ENCODE measurements at regions not wholly inside any gene's neighbourhood (a gene's known extent, or its start where the extent isn't known, plus 50 kb on each side); places are given as distances from the start of the nearest gene placed in this dataset.

GRCh38 chr6:151677404-151677803, 130.1 kb upstream of the ESR1 start:
- TF ChIP-seq EP300 (IDR thresholded peaks at IDR 0.05; ENCODE audit: borderline replicate concordance in 1 of 2, low read depth in 1 of 2, low read length in 1 of 2) (no peak), TAF1 (IDR thresholded peaks at IDR 0.05; ENCODE audit: borderline replicate concordance, low read depth, low read length) (no peak), TEAD4 (IDR thresholded peaks at IDR 0.05; ENCODE audit: borderline replicate concordance, insufficient read depth) (no peak), USF1 (IDR thresholded peaks at IDR 0.05; ENCODE audit: borderline replicate concordance, low read depth) (no peak), MAX (IDR thresholded peaks at IDR 0.05; ENCODE audit: low read depth) (no peak), RXRA (IDR thresholded peaks at IDR 0.05; ENCODE audit: borderline replicate concordance, low read depth) (no peak), EZH2phosphoT487 (IDR thresholded peaks at IDR 0.05; ENCODE audit: borderline replicate concordance, low read depth) (no peak), NFIC (IDR thresholded peaks at IDR 0.05; ENCODE audit: borderline replicate concordance) (no peak), IRF3 (IDR thresholded peaks at IDR 0.05; ENCODE audit: low read depth, low read length) (no peak)
- 31% methylated on average over 6 of the region's 6 CpGs for WGBS (ENCODE audit: low lambda C conversion rate)
- Histone ChIP-seq H3K27me3 (ENCODE audit: insufficient read depth) (no peaks in the 10 kb centered on the region; the same call in 1 of the 2 replicates), H3K4me1 (ENCODE audit: control insufficient read depth in 1 of 2, insufficient read depth in 2 of 2, low read depth in 1 of 2, low read length in 1 of 2) (no peaks in the 10 kb centered on the region), H3K4me3 (ENCODE audit: low read depth in 2 of 2, low read length in 1 of 2) (no peak overlapping the region), H3K27ac (ENCODE audit: low read depth in 2 of 2, low read length in 1 of 2) (no peak overlapping the region), H3K4me2 (no peak overlapping the region), H3K9me2 (no peaks in the 10 kb centered on the region), H3K9me3 (no peaks in the 10 kb centered on the region), H4K20me1 (ENCODE audit: insufficient read depth) (no peaks in the 10 kb centered on the region), H3K79me2 (ENCODE audit: insufficient read depth) (no peaks in the 10 kb centered on the region), H3F3A (replicated peaks; ENCODE audit: insufficient read depth) (no peaks in the 10 kb centered on the region), H2AFZ (ENCODE audit: low read depth) (no peak overlapping the region), H3K36me3 (replicated peaks in 1 of 2; ENCODE audit: control insufficient read depth in 1 of 2, insufficient read depth in 2 of 2, low read length in 1 of 2) (no peaks in the 10 kb centered on the region), H3K9ac (no peak overlapping the region)
- ChIA-PET POLR2A (no interaction called here), CTCF (interaction anchor here (2.2 kb wide), 1 partner anchor 12 kb away, joined by 8 read pairs; no protein-coding TSS in a partner anchor)
- no peak for DNase-seq

GRCh38 chr6:151679081-151679480, 128.4 kb upstream of the ESR1 start:
- Histone ChIP-seq H3K9me2 (no peaks in the 10 kb centered on the region), H3K9me3 (no peaks in the 10 kb centered on the region), H3K36me3 (replicated peaks in 1 of 2; ENCODE audit: control insufficient read depth in 1 of 2, insufficient read depth in 2 of 2, low read length in 1 of 2) (no peaks in the 10 kb centered on the region), H3K27me3 (ENCODE audit: insufficient read depth) (no peaks in the 10 kb centered on the region; the same call in 1 of the 2 replicates), H2AFZ (ENCODE audit: low read depth) (no peak overlapping the region), H3K27ac (ENCODE audit: low read depth in 2 of 2, low read length in 1 of 2) (no peak overlapping the region), H3K4me3 (ENCODE audit: low read depth in 2 of 2, low read length in 1 of 2) (no peak overlapping the region), H4K20me1 (ENCODE audit: insufficient read depth) (no peaks in the 10 kb centered on the region), H3F3A (replicated peaks; ENCODE audit: insufficient read depth) (no peaks in the 10 kb centered on the region), H3K9ac (no peak overlapping the region), H3K4me1 (ENCODE audit: control insufficient read depth in 1 of 2, insufficient read depth in 2 of 2, low read depth in 1 of 2, low read length in 1 of 2) (no peaks in the 10 kb centered on the region), H3K79me2 (ENCODE audit: insufficient read depth) (no peaks in the 10 kb centered on the region), H3K4me2 (no peak overlapping the region)
- DNase-seq = no peak
- POLR2A ChIA-PET = no interaction called here
- 78% methylated on average over 9 of the region's 9 CpGs for WGBS (ENCODE audit: low lambda C conversion rate)
- CTCF ChIA-PET = interaction anchor here (1.2 kb wide), 1 partner anchor 589 kb away, joined by 3 read pairs; no protein-coding TSS in a partner anchor
- no peak for TF ChIP-seq NRF1 (IDR thresholded peaks at IDR 0.05; ENCODE audit: low read depth, low read length)
- no peak for TF ChIP-seq SIN3A (IDR thresholded peaks at IDR 0.05; ENCODE audit: borderline replicate concordance, low read depth, low read length)
- no peak for TF ChIP-seq SMC3 (IDR thresholded peaks at IDR 0.05; ENCODE audit: low read depth, low read length)
- TF ChIP-seq GABPA (IDR thresholded peaks at IDR 0.05; ENCODE audit: low read depth) = no peak
- TF ChIP-seq ZBTB33 (IDR thresholded peaks at IDR 0.05; ENCODE audit: borderline replicate concordance, low read depth) = no peak
- no peak for TF ChIP-seq EZH2phosphoT487 (IDR thresholded peaks at IDR 0.05; ENCODE audit: borderline replicate concordance, low read depth)
- TF ChIP-seq RCOR1 (IDR thresholded peaks at IDR 0.05; ENCODE audit: low read length) = no peak
- no peak for TF ChIP-seq FOXM1 (IDR thresholded peaks at IDR 0.05; ENCODE audit: low read depth)
- TF ChIP-seq MXI1 (IDR thresholded peaks at IDR 0.05; ENCODE audit: low read depth, low read length) = no peak
- no peak for TF ChIP-seq RXRA (IDR thresholded peaks at IDR 0.05; ENCODE audit: borderline replicate concordance, low read depth)
- no peak for TF ChIP-seq TEAD4 (IDR thresholded peaks at IDR 0.05; ENCODE audit: borderline replicate concordance, insufficient read depth)
- TF ChIP-seq IRF3 (IDR thresholded peaks at IDR 0.05; ENCODE audit: low read depth, low read length) = no peak
- no peak for TF ChIP-seq YY1 (IDR thresholded peaks at IDR 0.05; ENCODE audit: low read depth)
- TF ChIP-seq MEF2A (IDR thresholded peaks at IDR 0.05; ENCODE audit: borderline replicate concordance, low read depth) = no peak
- no peak for TF ChIP-seq POLR2AphosphoS5 (IDR thresholded peaks at IDR 0.05; ENCODE audit: low read depth, low read length)
- no peak for TF ChIP-seq USF2 (IDR thresholded peaks at IDR 0.05; ENCODE audit: borderline replicate concordance, low read depth, low read length)
- TF ChIP-seq RFX5 (IDR thresholded peaks at IDR 0.05; ENCODE audit: low read length) = no peak
